GM18867 (cell line): ENCODE measurements at regions not wholly inside any gene's neighbourhood (a gene's known extent, or its start where the extent isn't known, plus 50 kb on each side); places are given as distances from the start of the nearest gene placed in this dataset.

Source experiments
- ATAC-seq: cut with Tn5 transposase; IDR thresholded peaks from one replicate; pipeline ENCODE4 v1.9.1; 2021; ENCODE audit warnings: mild to moderate bottlenecking, moderate library complexity; ENCODE audit not compliant: unreplicated experiment

GRCh38 chr21:41596241-41596925, 88.4 kb upstream of the TMPRSS2 start:
- no peak for ATAC-seq

GRCh38 chr21:41594268-41594667, 86.3 kb upstream of the TMPRSS2 start:
- no peak for ATAC-seq

GRCh38 chr21:41593760-41594138, 85.8 kb upstream of the TMPRSS2 start:
- ATAC-seq, result no peak

- no peak for ATAC-seq
These were observed 85.2 kb upstream of the TMPRSS2 start for GRCh38 chr21:41593051-41593759.

GRCh38 chr21:41589620-41590175, 81.7 kb upstream of the TMPRSS2 start:
- no peak for ATAC-seq

- ATAC-seq, result no peak
These were observed 81.2 kb upstream of the TMPRSS2 start for GRCh38 chr21:41589131-41589530.

GRCh38 chr21:41585199-41585994, 77.4 kb upstream of the TMPRSS2 start:
- ATAC-seq, result no peak

- no peak for ATAC-seq
These were observed 76.7 kb upstream of the TMPRSS2 start for GRCh38 chr21:41584603-41585176.

- ATAC-seq, result no peak
These were observed 75.4 kb upstream of the TMPRSS2 start for GRCh38 chr21:41583274-41583790.

- ATAC-seq, result no peak
These were observed 74.9 kb upstream of the TMPRSS2 start for GRCh38 chr21:41582866-41583265.

GRCh38 chr21:41582298-41582840, 74.4 kb upstream of the TMPRSS2 start:
- ATAC-seq, result no peak

GRCh38 chr21:41581592-41582228, 73.8 kb upstream of the TMPRSS2 start:
- ATAC-seq, result no peak

GRCh38 chr21:41580758-41581554, 73.0 kb upstream of the TMPRSS2 start:
- ATAC-seq, result no peak

- no peak for ATAC-seq
These were observed 71.7 kb upstream of the TMPRSS2 start for GRCh38 chr21:41579692-41580091.

GRCh38 chr21:41578716-41579115, 70.8 kb upstream of the TMPRSS2 start:
- ATAC-seq, result no peak

GRCh38 chr21:41578083-41578482, 70.1 kb upstream of the TMPRSS2 start:
- no peak for ATAC-seq

- no peak for ATAC-seq
These were observed 68.2 kb upstream of the TMPRSS2 start for GRCh38 chr21:41576013-41576615.

GRCh38 chr21:41573902-41574690, 66.1 kb upstream of the TMPRSS2 start:
- no peak for ATAC-seq
